Kidney glomerular epithelial cell (primary cell): ENCODE measurements at regions not wholly inside any gene's neighbourhood (a gene's known extent, or its start where the extent isn't known, plus 50 kb on each side); places are given as distances from the start of the nearest gene placed in this dataset.
A peak's percentile ranks its signal among the peaks of the same experiment; 100 is the strongest.
"Not testable (repeated sequence)": the region's sequence is repeated elsewhere in the genome, so short reads cannot be mapped to it uniquely, and the experiment has no call there.

ENCODE experiments used
- DNase-seq: peaks from one replicate; lab custom pipeline; 2025; lab: John Stamatoyannopoulos, UW

DNA sequence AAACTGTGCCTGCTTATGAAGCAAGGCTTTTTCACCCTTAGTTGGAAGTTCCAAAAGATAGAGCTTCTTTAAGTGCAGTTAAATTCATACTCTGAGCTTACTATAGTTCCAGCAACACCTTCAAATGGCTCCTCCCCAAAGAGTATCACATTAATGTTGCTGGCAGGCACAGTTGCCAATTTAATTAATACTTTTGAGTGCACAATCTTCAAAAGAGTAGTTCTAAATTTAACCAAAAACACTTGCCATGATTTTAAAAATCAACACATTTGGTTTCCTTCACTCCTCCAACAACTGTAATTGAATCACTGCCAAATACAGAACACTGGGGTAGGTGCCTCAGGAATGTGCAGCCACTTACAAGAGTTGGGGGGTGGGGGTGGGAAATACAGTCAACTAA is 150.6 kb upstream of the UBE2E3 start:
- no peak for DNase-seq

DNA sequence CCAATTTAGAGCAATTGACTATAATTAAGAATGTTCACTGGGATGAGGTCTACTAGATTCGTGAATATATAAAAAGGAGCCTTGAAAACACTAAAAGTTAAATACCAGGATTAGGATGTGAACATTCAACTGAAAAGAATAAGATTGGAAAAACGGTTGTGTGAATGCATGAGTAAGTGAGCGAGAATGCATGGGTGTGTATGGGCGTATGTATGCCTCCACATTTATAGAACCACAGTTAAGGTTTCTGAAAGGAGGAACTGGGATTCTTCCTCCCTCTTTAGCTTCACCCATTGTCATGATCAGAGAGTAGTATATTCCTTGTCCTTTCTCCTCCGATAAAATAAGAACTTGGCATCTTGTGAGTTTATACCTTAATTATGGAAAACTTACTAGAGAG is 151.1 kb upstream of the UBE2E3 start:
- no peak for DNase-seq

DNA sequence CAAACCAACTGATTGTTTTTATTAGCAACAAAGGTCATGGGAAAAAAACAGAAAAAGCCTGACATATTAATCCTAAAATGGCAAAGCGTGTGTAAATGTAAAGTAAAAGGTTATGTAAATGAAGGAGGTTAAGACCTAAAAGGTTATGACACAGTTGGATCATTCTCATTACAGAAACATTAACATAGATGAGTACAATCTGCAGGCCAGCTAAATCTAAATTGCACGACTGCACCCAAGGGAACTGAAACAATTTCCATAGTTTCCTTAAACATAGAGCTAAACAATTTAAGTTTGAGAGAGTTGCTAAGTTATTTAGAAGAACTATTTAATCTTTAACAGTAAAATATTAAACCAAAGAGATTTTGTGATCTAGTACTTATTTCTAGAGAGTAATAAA is 151.6 kb upstream of the UBE2E3 start:
- no peak for DNase-seq

DNA sequence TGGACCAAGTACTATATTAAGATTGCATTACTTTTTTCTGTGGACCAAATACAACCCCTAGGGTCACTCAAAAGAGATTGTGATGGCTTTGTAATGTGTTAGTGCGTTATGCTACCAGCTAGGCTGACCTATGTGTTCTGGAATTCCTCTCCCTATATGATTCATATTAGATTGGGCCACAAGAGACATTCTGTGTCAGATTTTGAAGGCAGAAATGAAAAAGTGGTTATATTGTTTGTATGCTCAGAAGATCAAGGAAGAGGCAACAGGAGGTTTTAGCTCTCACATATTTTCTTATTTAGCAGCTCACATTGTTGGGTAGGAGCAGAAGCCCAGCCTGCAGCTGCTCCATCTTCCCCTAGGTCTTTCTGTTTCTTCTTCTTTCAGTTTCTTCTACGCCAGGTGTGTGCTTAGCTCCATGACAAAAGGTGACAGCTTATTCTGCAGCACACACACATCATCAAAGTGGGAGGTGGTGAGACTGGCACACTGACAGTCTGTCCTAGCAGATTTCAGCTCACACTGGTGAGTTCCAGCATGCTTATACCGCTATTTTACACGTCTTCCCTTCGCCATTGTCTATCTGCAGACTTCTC is 156.8 kb upstream of the UBE2E3 start:
- DNase-seq = peak; percentile 42

DNA sequence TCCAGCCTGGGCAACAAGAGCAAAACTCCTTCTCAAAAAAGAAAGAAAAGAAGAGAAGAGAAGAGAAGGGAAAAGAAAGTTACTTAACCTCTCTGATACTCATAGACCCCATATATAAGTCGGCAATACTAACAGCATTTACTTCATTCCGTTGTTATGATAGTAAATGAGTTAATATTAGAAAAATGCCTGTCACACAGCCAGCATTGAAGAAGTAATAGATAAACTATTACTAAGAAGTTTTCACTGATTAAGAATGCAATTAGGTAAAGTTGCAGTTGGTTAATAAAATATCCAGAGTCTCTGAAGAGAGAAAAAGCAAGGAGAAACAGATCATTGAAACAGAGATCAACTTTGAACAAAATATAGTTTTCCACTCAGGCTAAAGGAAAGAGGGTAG is 161.3 kb upstream of the UBE2E3 start:
- peak; percentile 7 for DNase-seq

DNA sequence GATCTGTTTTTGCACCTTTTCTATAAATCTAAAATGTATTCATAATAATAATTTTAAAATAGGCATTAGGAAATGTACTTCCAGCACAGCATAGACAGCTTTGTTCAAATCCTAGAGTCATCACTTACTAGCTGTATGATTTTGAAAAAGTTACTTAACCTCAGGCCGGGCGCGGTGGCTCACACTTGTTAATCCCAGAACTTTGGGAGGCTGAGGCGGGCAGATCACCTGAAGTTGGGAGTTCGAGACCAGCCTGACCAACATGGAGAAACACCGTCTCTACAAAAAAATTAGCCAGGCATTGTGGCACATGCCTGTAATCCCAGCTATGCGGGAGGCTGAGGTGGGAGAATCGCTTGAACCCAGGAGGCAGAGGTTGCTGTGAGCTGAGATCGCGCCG is 161.7 kb upstream of the UBE2E3 start:
- DNase-seq = not testable (repeated sequence)

DNA sequence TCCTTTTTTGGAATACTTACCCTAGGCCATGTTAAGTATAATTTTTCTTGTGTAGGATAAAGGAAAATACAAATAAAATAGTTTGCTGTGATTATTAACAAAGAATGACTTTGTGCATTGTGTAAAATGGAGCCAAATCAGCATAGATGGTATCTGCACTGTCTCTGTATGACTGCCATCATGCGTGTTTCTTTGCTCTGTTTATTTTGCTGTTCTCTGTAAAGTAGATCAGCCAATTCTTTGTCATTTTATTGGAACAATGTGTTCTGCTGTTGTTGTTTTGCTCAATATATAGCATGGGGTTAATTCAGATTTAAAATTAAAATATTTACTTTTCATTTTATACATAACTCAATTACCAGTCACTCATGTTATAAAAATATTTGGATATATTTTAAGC is 181.3 kb upstream of the UBE2E3 start:
- DNase-seq = no peak

DNA sequence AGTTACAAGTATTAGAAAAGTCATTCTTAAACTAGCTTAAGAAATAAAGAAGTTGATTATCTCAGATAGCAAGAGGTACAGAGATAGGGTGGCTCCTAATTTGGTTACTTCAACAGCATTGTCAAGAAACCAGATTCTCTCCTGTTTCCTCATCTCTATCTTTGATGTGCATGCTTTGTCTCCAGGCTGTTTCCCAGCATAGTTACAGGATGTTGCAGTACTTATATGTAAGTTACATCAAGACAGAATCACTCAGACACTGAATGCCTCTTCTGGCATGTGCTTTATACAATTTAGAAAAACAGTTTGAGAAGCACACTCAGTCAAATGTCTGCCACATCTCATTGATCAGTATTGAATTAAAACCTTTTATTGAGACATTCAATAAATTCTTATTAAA is 189.5 kb upstream of the UBE2E3 start:
- no peak for DNase-seq

DNA sequence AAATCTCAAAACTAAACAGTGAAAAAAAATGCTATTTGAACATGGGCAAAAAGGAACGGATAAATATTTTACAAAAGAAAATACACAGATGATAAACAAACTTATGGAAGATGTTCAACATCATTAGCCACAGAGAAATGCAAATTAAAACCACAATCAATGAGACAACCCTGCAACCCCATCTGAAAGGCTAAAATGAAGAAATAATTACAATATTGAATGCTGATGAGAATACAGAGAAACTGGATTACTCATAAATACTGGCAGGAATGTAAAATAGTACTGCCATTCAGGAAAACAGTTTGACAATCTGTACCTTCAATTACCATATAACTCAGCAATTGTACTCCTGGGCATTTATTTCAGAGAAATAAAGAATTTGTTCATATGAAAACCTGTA is 193.1 kb upstream of the UBE2E3 start:
- DNase-seq = no peak

DNA sequence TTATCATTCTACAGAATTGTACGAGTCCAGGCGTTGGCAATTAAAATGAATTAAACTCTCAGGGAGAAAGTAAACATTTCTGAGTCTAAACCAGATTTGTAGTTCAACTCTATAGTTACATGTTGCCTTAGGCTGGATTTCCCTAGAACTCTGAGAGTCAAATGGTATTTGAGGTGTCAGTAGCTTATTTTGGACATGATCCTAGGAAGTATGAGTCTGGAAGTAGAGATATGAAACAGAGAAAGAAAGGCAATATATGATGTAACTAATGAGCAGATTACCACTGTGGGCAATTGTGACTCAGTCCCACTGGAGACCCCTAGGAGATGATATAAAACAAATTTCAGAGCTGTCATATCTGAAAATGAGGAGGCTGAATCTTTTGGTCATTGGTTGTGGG is 199.1 kb upstream of the UBE2E3 start:
- DNase-seq = no peak

DNA sequence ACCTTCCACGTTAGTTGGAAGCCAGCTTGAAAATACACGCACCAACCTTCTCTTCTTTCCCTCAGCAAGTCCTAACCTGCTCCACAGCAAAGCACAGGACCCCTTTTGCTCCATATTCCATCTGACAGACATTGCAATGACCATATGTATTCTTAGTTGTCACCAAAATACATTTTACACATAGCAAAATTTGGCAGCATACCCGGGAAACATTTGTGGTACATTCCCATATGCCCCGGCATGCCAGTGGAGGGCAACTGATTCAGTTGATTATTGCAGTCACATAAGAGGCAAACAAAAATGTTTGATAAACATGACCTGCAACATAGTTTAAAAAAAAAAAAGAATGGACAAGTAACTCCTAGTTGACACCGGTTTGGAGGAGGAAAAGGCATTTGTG is 202.1 kb upstream of the UBE2E3 start:
- no peak for DNase-seq

DNA sequence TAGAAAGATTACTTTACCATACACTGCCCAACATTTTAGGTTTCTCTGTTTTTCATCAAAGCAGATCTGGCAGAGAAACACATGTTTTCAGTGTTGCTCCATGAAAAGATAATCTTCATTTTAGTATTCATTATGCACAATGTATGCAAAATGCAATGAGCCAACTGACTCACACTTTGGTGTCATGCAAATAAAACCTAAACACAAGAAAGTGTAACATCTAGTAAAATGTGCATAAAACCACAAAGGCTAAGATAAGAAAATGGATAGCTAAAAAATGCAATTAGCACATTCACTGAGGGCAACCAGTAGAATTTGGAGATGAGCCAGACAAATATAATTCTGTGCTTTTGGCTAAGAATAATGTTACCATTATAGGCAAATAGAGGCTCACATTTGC is 203.5 kb upstream of the UBE2E3 start:
- no peak for DNase-seq

DNA sequence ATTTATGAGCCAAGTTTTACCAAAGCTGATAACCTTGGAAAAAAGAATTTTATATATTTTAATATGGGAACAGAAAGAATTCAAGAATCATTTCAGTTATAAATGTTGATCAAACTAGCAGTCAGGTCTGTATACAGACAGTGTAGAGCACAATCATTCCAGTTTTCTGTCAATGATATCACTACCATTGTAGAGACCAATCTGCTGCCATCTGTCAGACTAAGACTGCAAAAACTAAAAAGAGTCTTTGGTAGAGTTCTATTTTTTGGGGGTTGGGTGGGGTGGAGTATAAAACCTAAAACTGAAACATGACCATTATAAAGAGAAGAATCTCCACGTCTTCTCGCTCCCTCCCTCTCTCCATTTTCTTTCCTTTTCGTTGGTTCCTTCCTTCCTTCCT is 204.7 kb upstream of the UBE2E3 start:
- DNase-seq = no peak

DNA sequence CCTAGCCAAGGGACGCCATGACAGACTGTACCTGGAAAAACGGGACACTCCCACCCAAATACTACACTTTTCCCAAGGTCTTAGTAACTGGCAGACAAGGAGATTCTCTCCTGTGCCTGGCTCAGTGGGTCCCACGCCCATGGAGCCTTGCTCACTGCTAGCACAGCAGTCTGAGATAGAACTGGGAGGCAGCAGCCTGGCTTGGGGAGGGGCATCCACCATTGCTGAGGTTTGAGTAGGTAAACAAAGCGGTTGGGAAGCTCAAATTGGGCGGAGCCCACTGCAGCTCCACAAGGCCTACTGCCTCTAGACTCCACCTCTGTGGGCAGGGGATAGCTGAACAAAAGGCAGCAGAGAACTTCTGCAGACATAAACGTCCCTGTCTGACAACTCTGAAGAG is 215.1 kb upstream of the UBE2E3 start:
- DNase-seq = not testable (repeated sequence)

DNA sequence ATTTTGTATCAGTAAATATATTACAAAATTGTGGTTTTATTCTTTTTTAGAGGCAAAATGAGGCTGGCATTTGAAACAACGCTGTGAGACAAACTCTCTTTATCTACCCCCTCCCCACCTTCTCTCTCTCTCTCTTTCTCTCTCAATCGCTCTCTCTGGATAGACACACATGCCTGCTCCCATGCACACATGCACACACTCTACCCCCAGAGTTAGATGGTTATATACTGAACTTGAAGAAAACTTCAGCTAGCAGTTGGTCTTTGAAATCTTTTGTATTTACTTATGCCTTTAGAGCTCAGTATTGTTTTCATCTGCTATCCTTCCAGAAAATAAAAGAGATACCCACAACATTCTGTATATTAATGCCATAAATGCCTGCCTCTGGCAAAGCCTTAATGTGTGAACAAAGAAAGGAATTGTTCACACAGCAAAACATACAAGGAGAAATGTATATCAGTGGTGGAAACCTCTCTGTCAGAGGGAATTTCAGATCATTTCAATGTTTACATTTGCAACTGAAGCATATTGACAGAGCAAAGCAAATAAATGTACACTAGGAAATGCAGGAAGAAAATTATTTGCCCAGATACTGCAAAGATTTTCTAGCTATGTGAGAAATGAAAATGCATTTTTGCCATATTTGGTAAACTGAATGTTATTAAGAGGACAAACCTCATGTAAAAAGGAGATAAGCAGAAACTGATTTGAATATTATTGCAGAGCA is 217.0 kb upstream of the UBE2E3 start:
- DNase-seq = no peak

DNA sequence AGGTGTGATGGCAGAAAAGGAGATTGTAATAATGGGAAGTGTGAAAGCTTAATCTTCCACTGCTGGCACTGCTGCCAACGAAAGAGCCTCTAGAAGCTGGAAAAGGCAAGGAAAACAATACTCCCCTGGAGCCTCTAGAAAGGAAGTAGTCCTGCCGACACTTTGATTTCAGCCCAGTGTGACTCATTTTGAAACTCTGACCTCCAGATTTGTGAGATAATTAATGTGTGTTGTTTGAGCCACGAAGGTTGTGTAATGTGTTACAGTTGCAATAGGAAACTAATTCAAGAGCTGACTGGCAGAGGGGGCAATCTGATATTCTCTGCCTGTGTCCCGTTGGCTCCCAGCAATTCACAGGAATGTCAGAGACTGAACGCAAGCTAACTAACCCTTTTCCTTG is 219.2 kb upstream of the UBE2E3 start:
- no peak for DNase-seq

DNA sequence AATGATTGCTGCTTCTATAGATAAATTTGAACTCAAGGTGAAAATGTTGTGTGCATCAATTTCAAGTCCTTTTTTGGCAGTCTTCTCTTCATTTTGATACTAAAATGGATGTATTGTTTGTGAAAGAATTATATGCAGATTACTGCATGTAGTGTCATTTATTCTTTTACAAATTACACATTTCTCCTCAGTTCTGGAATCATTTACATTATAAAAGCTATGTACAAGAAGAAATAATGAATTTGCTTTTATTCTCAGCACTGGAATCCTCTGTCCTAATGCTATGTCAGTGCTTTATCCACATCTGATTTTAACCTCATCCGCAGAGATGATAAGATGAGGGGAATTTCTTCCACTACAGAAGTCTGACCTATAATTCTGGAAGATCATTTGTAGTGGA is 220.8 kb upstream of the UBE2E3 start:
- no peak for DNase-seq

DNA sequence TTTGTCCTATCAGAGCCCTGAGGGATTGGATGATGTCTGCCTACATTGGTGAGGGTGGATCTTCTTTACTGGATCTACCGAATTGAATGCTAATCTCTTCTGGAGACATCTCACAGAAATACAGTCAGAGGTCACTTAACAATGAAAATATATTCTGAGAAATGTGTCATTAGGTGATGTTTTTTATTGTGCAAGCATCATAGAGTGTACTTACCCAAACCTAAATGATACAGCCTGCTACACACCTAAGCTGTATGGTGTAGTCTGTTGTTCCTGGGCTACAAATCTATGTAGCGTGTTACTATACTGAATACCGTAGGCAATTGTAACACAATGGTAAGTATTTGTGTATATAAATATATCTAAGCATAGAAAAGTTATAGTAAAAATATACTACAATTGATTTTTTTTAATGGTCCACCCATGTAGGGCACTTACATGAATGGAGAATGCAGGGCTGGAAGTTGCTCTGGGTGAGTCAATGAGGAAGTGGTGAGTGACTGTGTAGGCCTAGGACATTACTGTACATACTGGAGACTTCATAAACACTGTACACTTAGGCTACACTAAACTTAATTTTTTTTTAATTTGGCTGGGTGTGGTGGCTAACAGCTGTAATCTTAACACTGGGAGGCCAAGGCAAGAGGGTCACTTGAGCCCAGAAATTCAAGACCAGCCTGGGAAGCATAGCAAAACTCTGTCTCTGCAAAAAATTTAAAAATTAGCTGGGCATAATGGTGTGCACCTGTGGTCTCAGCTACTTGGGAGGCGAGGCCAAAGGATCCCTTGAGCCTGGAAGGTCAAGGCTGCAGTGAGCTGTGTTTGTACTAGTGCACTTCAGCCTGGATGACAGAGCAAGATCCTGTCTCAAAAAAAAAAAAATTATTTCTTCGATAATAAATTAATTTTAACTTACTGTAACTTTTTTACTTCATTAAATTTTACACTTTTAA is 226.3 kb upstream of the UBE2E3 start:
- DNase-seq = no peak

DNA sequence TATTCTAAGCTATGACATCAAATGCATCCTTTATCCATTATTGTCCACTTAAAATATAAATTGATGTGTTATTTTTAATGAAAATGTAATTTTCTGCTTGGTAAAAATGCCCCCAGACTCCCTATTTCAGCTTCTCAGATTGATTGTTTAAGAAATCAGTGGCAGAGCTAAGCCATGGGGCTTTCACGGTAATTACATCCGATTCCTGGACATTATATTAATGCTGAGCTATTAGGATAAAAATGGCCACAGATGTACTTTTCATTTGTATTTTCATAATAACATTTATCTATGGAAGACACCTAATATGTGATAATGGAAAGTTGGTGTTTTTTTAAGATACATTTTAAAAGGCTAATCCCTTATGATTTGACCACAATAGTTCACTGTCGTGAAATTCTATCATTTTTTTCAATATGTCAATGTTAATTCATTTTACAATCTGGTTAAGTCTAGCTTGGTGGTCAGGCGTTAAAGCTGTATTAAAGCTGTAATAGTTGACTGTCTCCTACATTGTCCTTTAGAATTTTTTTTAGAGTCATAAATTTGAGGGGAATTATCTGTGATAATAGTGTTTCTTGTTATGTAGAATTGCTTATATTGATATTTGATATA is 229.0 kb upstream of the UBE2E3 start:
- DNase-seq = no peak

DNA sequence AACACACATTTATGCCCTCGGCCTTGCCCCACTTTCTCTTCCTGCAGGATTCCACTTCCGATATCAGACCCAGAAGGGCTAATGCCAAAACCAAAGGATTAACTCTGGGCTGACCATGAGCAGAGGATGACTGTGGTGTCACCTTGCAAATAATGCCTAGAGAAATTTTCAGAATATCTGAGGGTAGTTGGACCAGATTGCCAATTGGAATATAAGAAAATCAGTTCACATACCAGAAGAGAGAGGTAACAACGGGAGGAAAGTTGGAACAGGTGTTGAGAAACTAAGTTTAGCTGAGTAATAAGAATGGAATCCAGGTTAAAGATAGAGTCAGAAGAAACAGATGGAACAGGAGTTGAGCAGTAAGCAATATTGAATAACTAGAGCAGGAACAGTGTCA is 232.7 kb upstream of the UBE2E3 start:
- peak; percentile 59 for DNase-seq

DNA sequence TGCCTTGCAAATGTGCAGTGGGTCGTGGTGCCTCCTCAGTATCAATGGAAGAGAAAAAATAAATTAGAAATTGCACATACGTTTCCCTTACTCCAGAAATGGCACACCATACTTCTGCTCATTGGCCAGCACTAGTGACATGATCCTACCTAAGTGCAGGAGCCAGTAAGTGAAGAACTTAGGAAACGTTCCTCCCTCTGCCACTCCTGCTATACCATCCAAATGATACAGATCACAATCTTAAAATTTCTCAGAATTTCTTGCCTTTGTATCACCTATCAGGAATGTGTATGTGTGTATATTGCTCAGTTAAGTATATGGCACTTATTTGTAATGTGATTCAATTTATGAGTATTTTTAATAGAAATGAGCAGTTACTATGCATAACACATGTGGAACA is 237.0 kb upstream of the UBE2E3 start:
- no peak for DNase-seq

DNA sequence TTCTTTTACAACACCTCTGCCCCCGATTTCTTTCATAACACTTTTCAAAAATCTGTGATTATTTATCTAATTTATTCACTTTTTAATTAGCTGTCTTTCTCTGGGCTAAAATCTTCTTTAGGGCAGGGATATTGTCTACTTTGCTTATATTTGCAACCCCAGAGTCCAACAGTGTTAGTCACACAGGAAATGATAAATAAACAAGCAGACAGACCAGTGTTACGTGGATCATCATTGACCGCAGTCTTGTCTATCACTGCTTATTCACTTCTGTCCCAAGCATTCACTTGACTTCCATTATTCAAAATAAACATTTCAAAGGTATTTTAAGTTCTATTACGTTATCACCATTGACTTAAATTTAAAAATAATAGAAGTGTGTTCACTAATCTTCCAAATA is 237.6 kb upstream of the UBE2E3 start:
- DNase-seq = peak; percentile 38

DNA sequence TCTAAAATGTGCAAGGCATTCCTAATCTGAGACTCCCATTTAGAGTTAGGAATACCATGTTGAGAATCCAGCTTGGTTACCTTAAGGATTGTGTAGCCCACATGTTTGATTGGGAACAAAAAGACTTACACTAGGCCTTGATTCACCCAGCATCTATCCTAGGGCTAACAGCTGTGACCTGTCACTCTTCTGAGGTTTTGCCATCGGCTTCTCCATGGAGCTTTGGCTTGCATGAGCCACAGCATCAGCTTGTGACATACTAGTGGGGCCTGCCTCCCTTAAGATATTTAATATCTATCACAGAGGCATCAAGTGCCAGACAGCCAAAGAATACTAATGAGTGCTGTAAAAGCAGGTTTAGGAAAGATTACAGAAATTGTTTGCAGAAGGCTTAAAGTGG is 241.3 kb upstream of the UBE2E3 start:
- DNase-seq = no peak
